GM12892 (cell line): ENCODE measurements at regions not wholly inside any gene's neighbourhood (a gene's known extent, or its start where the extent isn't known, plus 50 kb on each side); places are given as distances from the start of the nearest gene placed in this dataset.

Experiments used
- POLR2A ChIP-seq: IDR thresholded peaks from 2 replicates; pipeline ENCODE4 v1.6.1; 2011; ENCODE audit warnings: low read depth, low read length, control low read depth
- POLR2AphosphoS5 ChIP-seq: IDR thresholded peaks from 2 replicates; pipeline ENCODE4 v1.6.1; 2011; ENCODE audit warnings: low read depth, low read length, control low read depth

- TF ChIP-seq POLR2A (no peak), POLR2AphosphoS5 (no peak)
Measured at GRCh38 chr3:152519376-152519775, 250.6 kb downstream of the MBNL1 start.
